Endodermal cell (in vitro differentiated cells): ENCODE measurements at regions not wholly inside any gene's neighbourhood (a gene's known extent, or its start where the extent isn't known, plus 50 kb on each side); places are given as distances from the start of the nearest gene placed in this dataset.

Experiments used
- DNase-seq: peaks from one replicate; pipeline ENCODE4 v3.0.0-alpha.2; 2017
- H3K27ac ChIP-seq: 2 replicates; pipeline ENCODE4 v1.5.1; 2013; ENCODE audit warnings: mild to moderate bottlenecking, low read depth, low read length, moderate library complexity
- H3K27me3 ChIP-seq: 2 replicates; pipeline ENCODE4 v1.6.1; 2013; ENCODE audit warnings: mild to moderate bottlenecking, low read length, moderate library complexity; ENCODE audit not compliant: insufficient read depth, control insufficient read depth, poor library complexity, severe bottlenecking
- H3K36me3 ChIP-seq: 2 replicates; pipeline ENCODE4 v1.7.0; 2013; ENCODE audit warnings: mild to moderate bottlenecking, low read length, moderate library complexity; ENCODE audit not compliant: control insufficient read depth, insufficient read depth
- H3K4me1 ChIP-seq: one replicate; pipeline ENCODE4 v1.7.0; 2013; ENCODE audit warnings: low read length; ENCODE audit not compliant: control insufficient read depth, insufficient read depth
- H3K4me3 ChIP-seq: 2 replicates; pipeline ENCODE4 v1.5.1; 2013; ENCODE audit warnings: mild to moderate bottlenecking, low read length, moderate library complexity
- H3K9ac ChIP-seq: 2 replicates; pipeline ENCODE4 v1.6.1; 2013; ENCODE audit warnings: mild to moderate bottlenecking, low read length, moderate library complexity; ENCODE audit not compliant: poor library complexity, severe bottlenecking; ENCODE audit errors: extremely low read depth
- H3K9me3 ChIP-seq: 2 replicates; pipeline ENCODE4 v1.6.1; 2013; ENCODE audit warnings: mild to moderate bottlenecking, low read length, moderate library complexity; ENCODE audit not compliant: control insufficient read depth
- H3K27ac Mint-ChIP-seq: 2 replicates; pipeline ENCODE4 v1.8.0; 2020; ENCODE audit warnings: mixed read lengths
- H3K27me3 Mint-ChIP-seq: 2 replicates; pipeline ENCODE4 v1.8.0; 2021; ENCODE audit warnings: mild to moderate bottlenecking, mixed read lengths; ENCODE audit not compliant: insufficient read depth
- H3K36me3 Mint-ChIP-seq: 2 replicates; pipeline ENCODE4 v1.8.0; 2020; ENCODE audit warnings: low read depth, mixed read lengths
- H3K4me1 Mint-ChIP-seq: 2 replicates; pipeline ENCODE4 v1.8.0; 2020; ENCODE audit warnings: mixed read lengths
- H3K4me3 Mint-ChIP-seq: 2 replicates; pipeline ENCODE4 v1.8.0; 2020; ENCODE audit warnings: mild to moderate bottlenecking, moderate library complexity, mixed read lengths
- H3K9me3 Mint-ChIP-seq: 2 replicates; pipeline ENCODE4 v1.8.0; 2020; ENCODE audit warnings: mild to moderate bottlenecking, mixed read lengths
- CTCF ChIP-seq: fragments of 200-600 bp; sonication (generic); conservative IDR thresholded peaks from 2 replicates; pipeline ENCODE4 v1.5.0; 2021; ENCODE audit warnings: antibody characterized with exemption, mild to moderate bottlenecking
- WGBS, 2 experiments: methylation state at CpG; one replicate each; pipeline versions ENCODE4 v1.1.5 to v1.1.7; 2013; ENCODE audit warnings: missing lambda C conversion rate in 2 of 2, mixed read lengths in 1 of 2; ENCODE audit not compliant: insufficient coverage in 1 of 2, insufficient read length in 1 of 2; 5-methylcytosine and 5-hydroxymethylcytosine counted together

GRCh38 chr4:121233982-121234381 lies 69.9 kb upstream of the TNIP3 start:
- no peak overlapping the region for H3K27ac ChIP-seq
- 75 to 93% methylated on average over 2 to 4 of the region's 4 CpGs for WGBS, 2 experiments
- H3K4me1 Mint-ChIP-seq = peaks cover 8% of the 10 kb centered on the region
- peaks cover 4% of the 10 kb centered on the region for H3K36me3 Mint-ChIP-seq
- H3K27ac Mint-ChIP-seq = no peak overlapping the region
- TF ChIP-seq CTCF = no peak
- no peak overlapping the region for H3K4me3 Mint-ChIP-seq
- no peaks in the 10 kb centered on the region for H3K36me3 ChIP-seq
- peaks cover 14% of the 10 kb centered on the region for H3K9me3 Mint-ChIP-seq
- no peak for DNase-seq
- H3K4me3 ChIP-seq = no peak overlapping the region
- no peaks in the 10 kb centered on the region for H3K27me3 ChIP-seq
- no peak overlapping the region for H3K9ac ChIP-seq
- H3K9me3 ChIP-seq = no peaks in the 10 kb centered on the region
- peaks cover 4% of the 10 kb centered on the region for H3K4me1 ChIP-seq
- H3K27me3 Mint-ChIP-seq = no peaks in the 10 kb centered on the region

DNA sequence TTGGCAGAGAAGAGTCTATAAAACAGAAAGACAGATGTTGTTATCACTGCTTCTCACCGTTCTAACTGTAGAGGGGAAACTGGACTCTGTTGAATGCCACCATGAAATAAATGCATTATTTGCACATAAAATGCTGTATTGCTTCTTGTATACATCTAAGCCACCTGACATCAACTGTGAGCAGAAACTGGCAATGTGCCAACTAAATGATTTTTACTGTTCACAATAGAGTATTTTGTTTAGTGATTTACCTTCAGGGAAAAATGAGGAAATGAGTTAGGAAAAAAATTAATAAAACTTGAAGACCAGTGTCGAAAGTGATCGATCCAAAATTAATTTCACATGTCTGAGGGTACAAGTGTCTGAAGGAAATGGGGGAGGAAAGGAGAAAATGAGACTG lies 65.9 kb upstream of the TNIP3 start:
- no peaks in the 10 kb centered on the region for H3K36me3 Mint-ChIP-seq
- no peak for DNase-seq
- no peaks in the 10 kb centered on the region for H3K27me3 Mint-ChIP-seq
- H3K9ac ChIP-seq = no peak overlapping the region
- no peaks in the 10 kb centered on the region for H3K9me3 Mint-ChIP-seq
- peaks cover 27% of the 10 kb centered on the region for H3K4me1 Mint-ChIP-seq
- no peak overlapping the region for H3K4me3 ChIP-seq
- peaks cover 4% of the 10 kb centered on the region for H3K4me1 ChIP-seq
- no peaks in the 10 kb centered on the region for H3K27me3 ChIP-seq
- WGBS, 2 experiments = 95% methylated on average over 3 of the region's 3 CpGs
- H3K27ac ChIP-seq = no peak overlapping the region
- H3K9me3 ChIP-seq = no peaks in the 10 kb centered on the region
- TF ChIP-seq CTCF = no peak
- no peak overlapping the region for H3K4me3 Mint-ChIP-seq
- H3K36me3 ChIP-seq = no peaks in the 10 kb centered on the region
- H3K27ac Mint-ChIP-seq = no peak overlapping the region

- H3K4me3 ChIP-seq = no peak overlapping the region
- Mint-ChIP-seq H3K36me3 (no peaks in the 10 kb centered on the region), H3K4me1 (peaks cover 23% of the 10 kb centered on the region), H3K9me3 (no peaks in the 10 kb centered on the region), H3K4me3 (no peak overlapping the region), H3K27me3 (no peaks in the 10 kb centered on the region), H3K27ac (no peak overlapping the region)
- no peak for DNase-seq
- 100% methylated on average over 1 of the region's 1 CpG for WGBS, 2 experiments
- no peak overlapping the region for H3K27ac ChIP-seq
- H3K4me1 ChIP-seq = peaks cover 3% of the 10 kb centered on the region
- H3K36me3 ChIP-seq = no peaks in the 10 kb centered on the region
- no peak overlapping the region for H3K9ac ChIP-seq
- no peaks in the 10 kb centered on the region for H3K9me3 ChIP-seq
- no peaks in the 10 kb centered on the region for H3K27me3 ChIP-seq
- TF ChIP-seq CTCF = no peak
Observed at GRCh38 chr4:121228848-121229247, 64.7 kb upstream of the TNIP3 start.
